HG02981 (cell line): ENCODE measurements at regions not wholly inside any gene's neighbourhood (a gene's known extent, or its start where the extent isn't known, plus 50 kb on each side); places are given as distances from the start of the nearest gene placed in this dataset.
"Not testable (repeated sequence)": the region's sequence is repeated elsewhere in the genome, so short reads cannot be mapped to it uniquely, and the experiment has no call there.

Experiments used
- ATAC-seq: cut with Tn5 transposase; IDR thresholded peaks from one replicate; pipeline ENCODE4 v1.9.1; 2021; ENCODE audit warnings: mild to moderate bottlenecking, moderate library complexity; ENCODE audit not compliant: unreplicated experiment

GRCh38 chr3:78076379-78076778 is 1036.5 kb downstream of the ROBO2 start:
- ATAC-seq = no peak

- no peak for ATAC-seq
These were observed 1037.3 kb downstream of the ROBO2 start for GRCh38 chr3:78077178-78077577.

DNA sequence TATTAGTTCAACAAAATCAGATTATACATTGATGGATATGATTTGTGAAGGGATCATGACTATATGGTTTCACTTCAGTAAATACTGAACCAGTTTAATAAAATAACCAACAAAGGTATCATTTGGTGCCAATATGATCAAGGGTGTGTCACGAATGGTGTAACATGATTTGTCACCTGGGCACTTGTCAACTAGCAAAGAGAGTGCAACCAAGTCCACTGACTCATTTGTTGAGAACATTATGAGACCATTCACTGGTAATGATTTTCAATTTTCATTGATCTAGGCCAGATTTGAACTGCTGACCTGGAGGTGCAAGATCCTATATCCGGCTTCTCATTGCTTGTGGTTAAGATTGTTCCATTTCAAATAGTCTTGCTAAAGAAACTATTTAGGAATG is 1037.9 kb downstream of the ROBO2 start:
- no peak for ATAC-seq

GRCh38 chr3:78079514-78079913 is 1039.6 kb downstream of the ROBO2 start:
- ATAC-seq = no peak

GRCh38 chr3:78086150-78086549 is 1046.3 kb downstream of the ROBO2 start:
- no peak for ATAC-seq

- ATAC-seq = no peak
These were observed 1047.2 kb downstream of the ROBO2 start for GRCh38 chr3:78087134-78087533.

DNA sequence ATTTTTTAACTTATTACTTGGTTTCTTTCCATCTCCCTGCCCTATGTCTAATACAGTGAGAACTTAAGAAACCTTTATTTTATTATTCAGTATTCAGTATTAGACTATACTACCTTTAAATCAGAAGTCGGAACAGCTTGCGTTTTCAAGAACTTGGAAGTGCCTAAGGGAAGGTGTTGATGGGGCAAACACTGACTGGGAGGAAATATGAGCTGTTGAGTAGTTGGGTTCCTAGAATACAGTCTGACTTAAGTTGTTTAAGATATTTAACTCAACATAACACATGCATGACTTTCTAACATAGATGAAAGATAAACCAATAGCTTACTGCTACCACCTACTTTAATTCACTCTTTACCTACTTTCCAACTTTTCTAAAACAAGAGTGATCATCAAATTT is 1048.1 kb downstream of the ROBO2 start:
- ATAC-seq = no peak

DNA sequence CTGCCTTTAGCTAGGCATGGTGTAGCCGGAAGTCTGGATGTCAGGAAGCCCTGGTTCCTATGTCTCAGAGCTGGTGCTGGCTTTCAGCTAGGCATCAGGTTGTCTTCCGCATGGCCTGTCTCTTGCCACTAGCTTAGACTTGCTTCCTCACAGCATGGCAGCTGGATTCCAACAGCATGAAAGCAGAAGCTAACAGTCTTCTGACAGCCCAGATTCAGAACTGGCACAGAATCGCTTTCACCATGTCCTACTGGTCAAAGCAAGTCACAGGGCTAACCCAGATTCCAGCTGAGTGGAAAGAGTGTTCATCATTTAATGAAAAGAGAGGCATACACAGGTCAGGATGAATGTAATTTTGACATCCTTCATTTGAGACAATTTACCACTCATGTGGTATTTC is 1050.5 kb downstream of the ROBO2 start:
- ATAC-seq = no peak

- no peak for ATAC-seq
These were observed 1051.7 kb downstream of the ROBO2 start for GRCh38 chr3:78091478-78092119.

DNA sequence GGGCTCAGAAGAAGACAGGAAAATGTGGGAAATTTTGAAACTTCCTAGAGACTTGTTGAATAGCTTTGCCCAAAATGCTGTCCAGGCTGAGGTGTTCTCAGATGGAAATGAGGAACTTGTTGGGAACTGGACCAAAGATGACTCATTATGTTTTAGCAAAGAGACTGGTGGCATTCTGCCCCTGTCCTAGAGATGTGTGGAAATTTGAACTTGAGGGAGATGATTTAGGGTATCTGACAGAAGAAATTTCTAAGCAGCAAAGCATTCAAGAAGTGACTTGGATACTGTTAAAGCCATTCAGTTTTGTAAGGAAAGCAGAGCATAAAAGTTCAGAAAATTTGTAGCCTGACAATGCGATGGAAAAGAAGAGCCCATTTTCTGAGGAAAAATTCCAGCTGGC is 1052.7 kb downstream of the ROBO2 start:
- ATAC-seq = not testable (repeated sequence)

DNA sequence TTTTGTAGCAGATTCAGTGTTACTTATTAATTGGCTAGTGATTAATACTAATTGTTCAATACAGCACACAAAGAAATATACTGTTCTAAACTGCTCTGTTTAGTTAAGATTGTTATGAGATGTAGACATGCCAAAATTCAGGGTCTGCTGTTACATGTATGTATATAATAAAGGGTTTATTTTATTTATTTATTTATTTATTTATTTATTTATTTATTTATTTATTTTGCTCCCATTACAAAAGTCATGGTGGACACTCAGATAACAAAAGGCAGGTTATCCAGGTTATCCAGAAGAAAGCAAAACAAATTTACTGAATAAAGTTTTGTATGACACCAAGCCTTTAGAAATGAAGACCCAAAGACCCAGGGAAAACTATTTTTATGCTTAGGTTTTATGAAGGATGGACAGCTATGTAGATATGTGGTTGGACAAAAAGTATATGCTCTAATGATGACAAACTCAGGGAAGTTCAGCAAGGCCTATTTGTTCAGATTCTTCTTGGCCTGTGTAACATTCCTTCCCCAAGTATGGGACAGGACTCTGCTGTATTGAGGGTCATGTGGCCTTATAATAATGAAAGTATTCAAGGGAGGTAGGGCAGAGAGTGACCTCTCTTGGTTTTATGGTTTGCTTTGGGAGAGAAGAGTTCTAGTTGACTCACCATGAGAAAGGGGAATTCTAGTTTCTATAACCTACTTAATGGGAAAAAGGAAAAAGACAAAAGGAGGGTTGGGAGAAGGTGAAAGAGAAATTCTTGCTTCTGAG is 1056.8 kb downstream of the ROBO2 start:
- no peak for ATAC-seq

- no peak for ATAC-seq
These were observed 1058.5 kb downstream of the ROBO2 start for GRCh38 chr3:78098367-78098766.

DNA sequence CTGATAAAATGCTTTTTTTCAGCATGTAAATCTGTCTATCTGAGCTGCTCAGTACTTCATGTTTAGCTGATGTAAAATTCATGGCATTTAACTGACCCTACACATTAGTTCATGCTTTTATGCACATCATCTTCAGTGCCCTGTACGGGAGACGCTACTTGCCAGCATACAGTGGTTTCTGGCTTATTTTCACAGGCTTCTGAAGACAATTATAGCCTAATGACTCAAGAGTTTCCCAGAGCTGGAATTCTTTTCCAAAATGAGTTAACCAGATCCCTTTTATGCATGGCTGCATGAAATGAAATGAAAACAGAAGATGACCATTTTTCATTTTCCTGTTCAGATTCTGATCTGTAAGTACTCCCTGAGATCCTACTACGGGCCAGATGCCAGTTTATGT is 1061.5 kb downstream of the ROBO2 start:
- no peak for ATAC-seq

GRCh38 chr3:78108269-78108961 is 1068.5 kb downstream of the ROBO2 start:
- not testable (repeated sequence) for ATAC-seq

DNA sequence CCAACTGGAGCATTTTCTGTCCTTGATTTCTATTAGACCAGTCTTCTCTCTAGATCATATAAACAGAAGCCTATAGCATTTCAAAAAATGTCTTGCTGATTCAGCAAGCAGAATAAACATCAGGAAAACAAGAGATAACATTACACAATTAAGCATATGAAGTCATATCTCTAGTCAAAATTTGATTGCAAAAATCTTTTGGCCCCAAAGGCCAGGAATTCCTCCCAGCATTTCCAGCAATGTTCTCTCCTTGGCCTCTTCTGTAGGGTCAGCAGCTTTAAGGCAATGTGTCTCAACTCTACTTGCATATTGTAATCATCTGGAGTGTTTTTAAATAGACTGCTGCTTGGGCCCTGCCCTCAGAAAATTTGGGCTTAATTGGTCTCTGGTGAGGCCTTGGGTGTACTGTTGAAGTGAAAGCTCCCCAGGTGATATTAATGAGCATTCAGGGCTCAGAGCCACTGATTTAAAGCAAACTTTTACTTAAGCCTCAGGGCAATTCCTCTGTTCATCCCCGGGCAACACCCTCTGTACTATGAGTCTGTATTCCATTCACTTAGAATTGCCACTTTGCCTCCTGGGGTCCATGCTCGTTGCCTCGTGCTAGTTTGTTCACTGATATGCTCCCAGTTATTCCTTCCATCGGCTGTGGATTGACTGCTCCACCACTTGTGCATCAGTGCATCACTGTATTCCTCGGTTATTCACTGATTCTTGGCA is 1072.6 kb downstream of the ROBO2 start:
- ATAC-seq = no peak

- no peak for ATAC-seq
These were observed 1076.1 kb downstream of the ROBO2 start for GRCh38 chr3:78115983-78116382.

GRCh38 chr3:78116874-78117273 is 1077.0 kb downstream of the ROBO2 start:
- ATAC-seq = no peak

- ATAC-seq = no peak
These were observed 1083.2 kb downstream of the ROBO2 start for GRCh38 chr3:78123058-78123457.

DNA sequence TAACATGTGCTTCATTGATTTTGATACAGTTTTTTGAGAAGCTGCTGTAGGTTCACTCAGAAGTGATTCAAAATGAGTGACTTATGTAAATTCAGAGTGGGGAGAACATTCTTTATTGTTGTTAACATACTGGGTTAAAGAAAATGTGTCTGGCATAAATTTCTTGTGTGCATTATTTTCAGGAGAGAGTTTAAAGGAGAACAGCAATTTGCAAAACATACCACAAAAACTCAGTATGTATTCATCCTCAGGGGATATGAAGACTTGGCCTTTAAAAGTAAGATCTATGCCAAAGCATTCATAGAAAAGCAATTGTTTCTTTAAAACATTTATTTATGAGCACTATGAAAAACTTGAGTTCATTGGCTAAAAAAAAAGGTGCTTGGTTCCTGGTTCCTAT is 1089.8 kb downstream of the ROBO2 start:
- no peak for ATAC-seq

DNA sequence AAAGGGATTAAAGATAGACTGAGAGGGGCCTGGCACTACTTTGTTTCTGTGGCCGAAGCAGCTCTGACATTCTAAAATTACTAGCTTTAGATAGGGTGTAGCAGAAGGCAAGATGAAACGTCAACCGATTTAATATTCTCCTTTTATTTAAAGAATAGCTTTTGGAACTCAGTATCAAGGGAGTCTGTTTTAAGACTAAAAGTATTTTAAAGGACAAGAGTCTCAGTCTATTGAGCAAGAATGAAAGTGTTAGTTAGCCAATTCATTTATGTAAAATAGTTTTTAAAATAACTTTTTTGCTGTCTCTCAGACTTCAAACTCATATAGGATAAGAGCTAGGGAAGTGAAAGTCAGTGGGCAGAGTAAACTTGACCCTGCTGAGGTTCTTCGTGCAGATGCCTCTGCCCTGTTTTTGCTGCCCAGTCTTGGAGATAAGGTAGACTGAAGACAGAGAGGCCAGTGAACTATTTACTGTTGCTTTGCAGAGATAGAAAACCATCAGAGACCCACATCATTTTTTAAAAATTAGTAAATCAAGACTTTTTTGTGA is 1090.9 kb downstream of the ROBO2 start:
- ATAC-seq = no peak

DNA sequence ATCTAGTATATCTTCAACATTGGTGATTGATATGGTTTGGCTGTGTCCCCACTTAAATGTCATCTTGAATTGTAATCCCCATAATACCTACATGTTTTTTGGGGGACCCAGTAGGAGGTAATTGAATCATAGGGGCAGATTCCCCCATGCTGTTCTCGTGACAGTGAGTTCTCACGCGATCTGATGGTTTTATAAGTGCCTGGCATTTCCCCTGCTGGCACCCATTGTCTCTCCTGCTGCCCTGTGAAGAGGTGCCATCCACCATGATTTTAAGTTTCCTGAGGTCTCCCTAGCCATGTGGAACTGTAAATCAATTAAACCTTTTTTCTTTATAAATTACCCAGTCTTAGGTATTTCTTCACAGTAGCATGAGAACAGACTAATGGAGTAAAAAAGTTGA is 1094.6 kb downstream of the ROBO2 start:
- no peak for ATAC-seq
